Cerebellar nuclear complex (tissue), 1 donor: ENCODE measurements at regions not wholly inside any gene's neighbourhood (a gene's known extent, or its start where the extent isn't known, plus 50 kb on each side); places are given as distances from the start of the nearest gene placed in this dataset.
"Not testable (repeated sequence)": the region's sequence is repeated elsewhere in the genome, so short reads cannot be mapped to it uniquely, and the experiment has no call there.

Experiments
- DNase-seq, 2 experiments: peaks; one replicate each; lab custom pipeline; 2025; lab: John Stamatoyannopoulos, UW

DNA sequence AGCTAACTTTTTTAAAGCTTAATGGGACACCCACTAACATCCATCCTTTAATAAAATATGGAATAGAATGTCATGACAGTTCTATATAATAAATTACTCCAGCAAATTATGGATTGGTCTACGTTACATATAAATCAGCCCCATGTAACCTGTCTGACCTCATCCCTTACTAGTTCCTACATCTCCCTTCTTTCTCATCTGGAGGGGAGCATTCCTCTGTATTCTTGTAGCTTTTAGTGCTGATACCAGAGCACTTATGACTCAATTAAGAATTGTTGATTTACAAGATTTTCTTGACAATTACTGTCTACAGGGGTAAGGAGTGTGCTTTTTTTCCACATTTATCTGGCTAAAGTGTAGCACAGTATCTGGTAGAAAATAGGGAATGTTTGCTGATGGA is 523.7 kb downstream of the FAM181B start:
- DNase-seq = no peak

DNA sequence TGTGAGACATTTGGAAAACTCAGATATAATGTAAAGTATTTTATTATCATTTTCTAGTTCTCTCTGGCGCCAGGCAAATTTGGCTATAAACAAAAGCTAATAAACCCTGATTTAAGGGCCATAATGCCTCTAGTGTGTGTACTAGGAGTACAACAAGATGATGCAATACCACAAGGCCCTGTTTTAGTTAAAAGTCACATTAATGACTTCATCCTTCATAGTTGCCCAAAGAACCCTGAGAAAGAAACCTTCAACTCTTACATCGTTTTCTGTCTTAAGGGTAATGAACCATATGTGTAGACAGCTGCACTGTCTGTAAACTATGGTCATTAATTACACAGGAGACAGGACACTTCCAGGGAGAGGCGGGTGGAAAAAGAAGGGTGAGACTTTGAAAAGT is 538.4 kb downstream of the FAM181B start:
- DNase-seq = no peak

DNA sequence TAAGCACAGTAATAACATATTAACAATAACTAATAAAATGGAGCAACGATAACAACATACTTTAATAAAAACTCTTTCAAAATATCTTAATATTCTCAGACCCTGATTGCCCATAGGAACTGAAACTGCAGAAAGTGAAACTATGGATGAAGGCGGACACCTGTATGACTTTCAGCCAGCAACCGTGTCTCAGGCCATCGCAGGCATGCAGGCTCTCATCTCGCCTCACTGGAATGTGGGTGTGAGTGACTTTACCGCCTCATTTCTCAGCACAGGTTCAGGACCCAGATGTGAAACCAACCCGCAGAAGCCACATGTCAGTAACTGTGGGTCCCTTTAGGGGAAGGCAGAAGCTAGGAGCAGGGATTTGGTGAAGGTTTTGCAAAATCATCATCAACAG is 539.1 kb downstream of the FAM181B start:
- DNase-seq = no peak

DNA sequence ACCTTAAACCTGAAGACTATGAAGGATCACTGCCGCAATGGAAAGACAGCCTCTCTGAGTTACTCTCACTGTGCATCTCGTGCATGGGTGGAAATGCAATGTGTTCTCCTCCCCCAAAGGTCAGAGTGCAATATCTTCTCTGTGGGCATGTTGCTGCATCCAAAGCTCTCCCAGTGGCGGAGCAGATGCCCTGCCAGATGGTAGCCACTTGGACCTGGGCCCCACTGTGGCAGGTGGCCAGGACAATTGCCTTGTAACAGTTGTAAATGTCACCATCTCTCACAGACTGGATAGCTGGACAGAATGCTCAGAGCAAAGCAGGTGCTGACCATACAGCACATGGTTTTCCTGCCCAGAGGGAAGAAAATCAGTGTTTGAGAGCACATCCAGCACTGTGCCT is 542.0 kb downstream of the FAM181B start:
- peak; percentile 26 to 72 for DNase-seq

DNA sequence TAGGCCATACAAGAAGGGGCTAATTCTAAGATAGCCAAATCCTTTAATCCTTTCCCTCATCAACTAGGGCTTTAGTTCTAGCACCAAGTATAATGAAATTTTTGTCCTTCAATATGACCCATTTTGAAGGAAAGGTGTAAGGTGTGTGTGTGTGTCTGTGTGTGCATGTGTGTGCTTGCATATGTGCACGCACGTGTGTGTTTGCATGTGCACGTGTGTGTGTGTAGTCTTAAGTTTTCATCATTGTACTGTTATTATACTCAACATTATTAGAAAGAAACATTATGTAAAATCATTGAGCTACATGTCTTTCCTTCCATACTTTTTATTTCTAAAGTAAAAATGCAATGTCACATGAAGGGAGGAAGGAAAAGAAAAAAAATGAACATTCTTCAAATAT is 547.7 kb downstream of the FAM181B start:
- DNase-seq = no peak

DNA sequence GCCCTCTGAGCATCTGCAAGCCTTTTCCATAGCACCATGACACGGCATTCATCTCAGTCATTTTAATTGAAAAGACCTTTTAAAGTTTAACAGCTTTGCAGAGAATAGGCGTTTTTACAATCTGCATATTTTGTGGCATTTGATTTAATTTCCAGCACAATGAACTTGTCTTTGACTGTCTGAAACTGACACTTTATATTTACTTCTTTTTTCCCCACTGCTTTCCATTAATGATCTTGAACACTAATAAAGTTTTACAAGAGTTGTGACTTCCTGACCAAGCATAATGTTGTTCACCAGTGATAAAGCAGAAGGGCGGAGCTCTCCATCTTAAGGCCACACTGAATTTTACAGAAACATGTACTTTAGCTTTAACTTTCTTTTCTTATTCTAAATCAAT is 548.7 kb downstream of the FAM181B start:
- DNase-seq = no peak

DNA sequence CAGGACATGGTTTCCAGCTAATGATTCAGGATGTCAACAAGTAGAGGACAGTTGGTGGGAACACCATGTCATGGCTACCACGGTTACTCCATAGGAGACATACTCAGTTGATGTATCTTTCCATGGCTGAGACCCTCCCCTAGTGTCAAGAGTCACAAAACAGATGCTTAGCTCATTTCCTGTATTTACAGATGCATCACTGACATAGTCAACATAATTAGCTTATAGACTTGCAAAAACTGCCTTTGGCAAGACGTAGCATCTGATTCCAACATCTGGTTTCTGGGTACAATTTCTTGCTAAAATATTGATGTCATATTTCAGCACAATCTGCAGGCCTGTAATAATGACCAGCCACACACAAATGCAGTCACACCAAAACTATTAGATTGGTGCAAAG is 550.3 kb downstream of the FAM181B start:
- DNase-seq = no peak

DNA sequence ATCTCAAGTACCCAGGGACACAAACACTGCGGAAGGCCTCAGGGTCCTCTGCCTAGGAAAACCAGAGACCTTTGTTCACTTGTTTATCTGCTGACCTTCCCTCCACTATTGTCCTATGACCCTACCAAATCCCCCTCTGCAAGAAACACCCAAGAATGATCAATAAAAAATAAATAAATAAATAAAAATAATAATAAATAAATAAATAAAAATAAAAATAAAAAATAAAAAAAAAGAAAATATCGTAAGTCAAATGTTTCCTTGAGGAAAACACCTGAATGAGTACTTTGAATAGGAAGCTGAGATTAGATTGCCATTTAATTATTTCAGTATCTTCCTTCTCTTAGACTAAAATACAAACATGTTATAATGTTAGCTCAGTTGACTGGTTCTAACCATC is 551.0 kb downstream of the FAM181B start:
- DNase-seq = not testable (repeated sequence)

DNA sequence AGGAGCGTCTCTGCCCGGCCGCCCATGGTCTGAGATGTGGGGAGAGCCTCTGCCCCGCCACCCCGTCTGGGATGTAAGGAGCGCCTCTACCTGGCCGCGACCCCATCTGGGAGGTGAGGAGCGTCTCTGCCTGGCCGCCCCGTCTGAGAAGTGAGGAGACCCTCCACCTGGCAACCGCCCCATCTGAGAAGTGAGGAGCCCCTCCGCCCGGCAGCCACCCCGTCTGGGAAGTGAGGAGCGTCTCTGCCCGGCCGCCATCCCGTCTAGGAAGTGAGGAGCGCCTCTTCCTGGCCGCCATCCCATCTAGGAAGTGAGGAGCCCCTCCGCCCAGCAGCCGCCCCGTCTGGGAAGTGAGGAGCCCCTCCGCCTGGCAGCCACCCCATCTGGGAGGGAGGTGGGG is 551.9 kb downstream of the FAM181B start:
- DNase-seq = not testable (repeated sequence)

DNA sequence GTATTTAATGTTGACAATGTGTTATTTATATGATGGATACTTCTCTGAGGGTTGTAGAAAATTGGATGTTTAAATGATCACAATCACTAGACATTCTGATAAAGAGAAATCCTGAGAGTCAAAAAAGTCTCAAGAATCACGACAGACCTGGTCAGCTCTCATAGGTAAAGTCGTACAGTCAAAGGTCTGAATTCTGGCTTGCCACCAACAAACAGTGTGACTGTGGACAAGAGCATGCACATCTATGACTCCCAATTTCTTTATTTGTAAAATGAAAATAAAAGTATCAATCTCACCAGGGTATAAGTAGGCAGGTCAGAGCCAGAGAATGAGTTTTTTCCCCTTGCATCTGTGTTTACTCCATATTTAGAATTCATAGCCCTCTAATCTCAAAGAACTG is 556.7 kb downstream of the FAM181B start:
- no peak for DNase-seq

DNA sequence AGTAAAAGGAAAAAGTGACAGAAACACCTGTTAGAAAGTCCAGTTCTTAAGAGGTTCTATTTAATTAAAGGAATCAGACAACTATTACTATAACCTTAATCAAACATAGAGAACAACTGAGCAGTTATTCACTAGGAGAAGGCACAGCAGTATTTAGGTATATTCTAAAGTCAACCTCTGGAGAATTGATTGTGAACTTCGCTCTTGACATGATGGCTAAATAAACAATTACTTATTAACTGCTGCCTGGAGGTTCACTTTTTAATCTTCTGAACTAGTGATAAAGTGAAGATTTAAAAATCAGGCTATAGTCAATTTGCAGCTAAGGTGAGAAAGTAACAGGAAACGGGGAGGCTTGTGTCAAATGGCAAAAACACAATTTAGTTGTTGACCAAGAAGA is 557.3 kb downstream of the FAM181B start:
- DNase-seq = no peak

DNA sequence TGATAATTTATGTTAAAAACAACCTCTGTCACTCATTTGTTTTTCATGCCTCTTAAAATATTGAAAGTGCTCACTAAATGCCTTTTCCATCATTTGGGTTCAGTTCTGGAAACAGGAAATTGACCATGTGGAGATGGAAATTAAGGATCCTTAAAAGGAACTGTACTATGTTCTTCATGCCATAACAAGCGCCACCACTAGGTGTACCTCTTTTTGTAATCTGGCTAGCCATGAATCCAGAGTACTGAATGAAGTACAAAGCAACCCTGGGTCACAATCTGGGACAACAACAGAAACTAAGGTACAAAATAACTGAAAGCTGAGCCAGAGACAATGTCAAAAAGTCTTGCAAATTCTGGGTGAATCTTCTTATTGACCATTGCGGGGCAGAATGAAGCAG is 559.1 kb downstream of the FAM181B start:
- no peak for DNase-seq

DNA sequence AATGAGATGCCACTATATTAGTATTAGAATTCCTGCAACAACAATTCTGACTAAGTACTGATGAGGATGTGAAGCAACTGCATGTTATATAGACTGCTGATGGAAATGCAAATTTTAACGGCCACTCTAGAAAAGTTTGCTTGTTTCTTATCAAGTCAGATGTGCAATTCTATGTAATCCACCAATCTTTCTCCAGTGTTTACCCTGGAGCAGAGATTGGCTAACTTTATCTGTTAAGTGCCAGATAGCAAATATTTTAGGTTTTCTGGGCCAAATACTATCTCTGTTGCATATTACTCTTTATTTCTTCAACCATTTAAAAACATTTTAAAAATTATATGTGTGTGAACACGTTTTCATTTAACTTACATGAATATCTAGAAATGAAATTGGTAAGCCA is 586.9 kb downstream of the FAM181B start:
- DNase-seq = no peak

DNA sequence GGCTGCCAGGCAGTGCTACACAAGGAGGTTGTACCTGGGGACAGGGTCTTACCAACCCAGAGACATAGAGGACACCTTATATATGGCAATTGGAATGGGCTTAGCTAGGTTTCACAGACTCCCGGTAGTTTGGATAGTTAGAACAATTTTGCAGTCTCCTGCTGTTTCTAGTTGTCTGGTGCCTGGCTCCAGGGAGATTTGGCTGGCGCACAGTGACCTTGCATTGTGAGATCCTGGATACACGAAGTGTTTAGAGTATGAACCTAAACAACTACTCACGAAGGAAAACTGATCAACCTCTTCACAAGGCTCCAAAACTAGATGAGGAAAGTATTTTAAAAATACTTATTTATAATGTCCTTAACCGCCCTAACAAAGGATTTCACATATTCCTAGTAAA is 614.7 kb downstream of the FAM181B start:
- no peak for DNase-seq

DNA sequence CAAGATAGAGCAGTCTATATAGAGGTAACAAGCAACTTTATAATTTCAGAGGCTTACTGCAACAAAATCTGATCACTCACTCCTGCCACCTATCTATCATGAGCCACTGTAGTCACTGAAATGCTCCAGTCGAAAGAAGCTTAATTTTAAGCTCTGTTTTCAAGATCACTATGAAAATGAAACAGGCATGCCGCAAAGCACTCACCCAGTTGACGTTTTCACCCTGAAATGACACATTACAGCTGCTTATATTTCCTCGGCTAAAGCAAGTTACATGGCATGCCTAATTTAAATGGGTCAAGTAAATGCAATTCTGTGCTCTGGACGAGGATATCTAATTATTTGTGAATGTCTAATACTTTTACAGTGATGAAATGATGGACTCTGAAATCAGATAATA is 616.3 kb downstream of the FAM181B start:
- no peak for DNase-seq

DNA sequence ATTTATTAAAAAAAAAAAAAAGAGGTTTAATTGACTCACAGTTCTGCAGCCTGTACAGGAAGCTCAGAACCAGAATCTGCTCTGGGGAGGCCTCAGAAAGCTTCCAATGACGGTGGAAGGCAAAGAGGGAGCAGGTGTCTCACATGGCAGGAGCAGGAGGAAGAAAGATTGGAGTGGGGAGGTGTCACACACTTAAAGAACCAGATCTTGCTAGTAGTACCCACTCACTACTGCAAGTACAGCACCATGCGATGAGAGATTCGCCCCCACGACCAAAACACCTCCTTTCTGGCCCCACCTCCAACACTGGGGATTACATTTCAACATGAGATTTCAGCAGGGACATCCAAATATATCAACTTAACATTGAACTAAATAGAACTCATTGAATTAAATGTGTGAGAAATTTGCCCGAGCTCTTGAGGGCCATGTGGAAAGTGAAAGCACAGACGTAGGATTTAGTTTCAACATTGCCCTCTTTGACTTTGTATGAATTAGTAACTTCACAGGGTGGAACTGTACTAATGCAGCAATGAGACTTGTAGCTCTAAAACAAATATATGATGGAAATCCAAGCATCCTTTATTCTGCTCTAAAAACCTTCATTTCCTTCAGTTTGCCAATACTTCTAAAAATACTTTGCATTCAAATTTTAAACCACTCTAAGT is 628.2 kb downstream of the FAM181B start:
- no peak for DNase-seq

DNA sequence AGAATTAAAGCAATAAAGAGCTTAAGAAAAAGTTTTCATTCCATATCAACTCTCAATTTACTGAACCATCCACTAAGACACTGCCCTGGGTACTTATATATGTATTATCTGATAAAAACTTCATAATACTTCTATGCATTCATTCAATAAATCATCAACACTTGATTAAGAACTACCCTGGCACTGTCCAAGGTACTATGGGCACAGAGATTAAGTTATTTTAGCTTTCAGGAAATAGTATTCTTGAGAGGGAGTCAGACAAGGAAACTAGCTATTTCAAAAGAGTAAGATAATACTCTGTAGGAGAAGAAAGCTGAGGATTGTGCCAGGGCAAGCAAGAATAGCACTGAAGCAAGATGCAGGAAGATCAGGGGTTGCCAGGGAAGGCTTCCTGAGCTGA is 640.8 kb downstream of the FAM181B start:
- DNase-seq = no peak

DNA sequence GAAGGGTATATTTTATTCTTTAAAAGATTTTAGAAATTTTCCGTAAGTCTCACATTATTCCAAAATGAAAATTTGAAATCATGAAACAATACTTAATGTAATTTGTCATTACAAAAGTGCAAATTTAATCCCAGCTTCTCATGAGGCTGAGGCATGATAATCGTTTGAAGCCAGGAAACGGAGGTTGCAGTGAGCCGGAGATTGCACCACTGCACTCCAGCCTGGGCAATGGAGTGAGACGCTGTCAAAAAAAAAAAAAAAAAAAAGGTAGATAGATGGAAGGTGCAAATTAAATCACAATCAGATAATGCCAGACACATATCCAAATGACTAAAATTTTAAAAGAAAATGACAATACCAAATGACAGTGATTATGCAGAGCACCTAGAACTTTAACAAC is 644.2 kb downstream of the FAM181B start:
- DNase-seq = no peak

DNA sequence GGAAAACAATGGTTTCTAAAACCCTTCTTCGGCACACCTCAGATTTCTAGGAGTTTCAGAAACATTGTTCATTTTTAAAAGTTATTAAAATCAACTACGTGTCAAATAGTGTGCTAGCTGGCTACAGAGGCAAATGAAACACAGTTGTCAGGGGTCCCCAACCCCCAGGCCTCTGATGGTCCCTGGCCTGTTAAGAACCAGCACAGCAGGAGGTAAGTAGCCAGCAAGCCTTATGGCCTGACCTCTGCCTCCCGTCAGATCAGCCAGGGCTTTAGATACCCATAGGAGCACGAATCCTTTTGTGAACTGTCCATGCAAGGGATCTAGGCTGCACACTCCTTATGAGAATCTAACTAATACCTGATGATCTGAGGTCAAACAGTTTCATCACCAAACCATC is 648.2 kb downstream of the FAM181B start:
- no peak for DNase-seq

DNA sequence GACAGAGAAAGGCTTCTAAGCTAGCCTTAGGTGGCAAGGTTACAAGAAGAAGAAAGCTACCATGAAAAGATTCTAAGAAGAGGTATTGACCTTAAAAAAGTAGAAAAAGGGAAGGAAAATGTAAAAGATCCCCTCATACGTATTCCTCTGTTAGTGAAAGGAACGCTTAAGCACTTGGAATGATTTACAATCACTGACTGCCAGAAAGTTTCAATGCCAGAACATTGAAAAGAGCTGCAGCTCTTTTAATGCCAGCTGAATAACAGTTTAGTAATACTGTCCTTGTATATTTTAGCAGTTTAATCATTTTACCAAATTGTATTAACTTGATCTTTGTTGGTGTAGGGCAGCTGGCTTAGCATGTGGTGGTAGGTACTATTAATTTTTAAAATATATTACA is 650.7 kb downstream of the FAM181B start:
- no peak for DNase-seq

DNA sequence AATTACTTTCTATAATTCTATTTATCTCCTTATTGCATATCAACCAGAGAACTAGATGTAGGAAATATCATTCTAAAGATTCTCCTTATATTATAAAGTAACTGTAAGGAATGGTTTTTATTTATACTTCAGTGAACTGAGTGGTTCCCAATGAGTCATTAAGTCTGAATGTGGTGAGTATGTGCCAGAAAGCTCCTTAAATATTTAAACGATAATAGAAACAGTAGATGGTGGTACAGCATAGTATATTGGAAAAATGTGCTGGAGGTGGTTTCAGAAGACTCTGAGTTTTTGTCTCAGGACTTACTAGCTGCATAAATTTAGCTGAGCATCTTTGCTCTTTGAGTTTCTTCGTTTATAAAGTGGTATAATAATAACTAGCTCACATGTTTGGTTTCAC is 653.5 kb downstream of the FAM181B start:
- DNase-seq = no peak

DNA sequence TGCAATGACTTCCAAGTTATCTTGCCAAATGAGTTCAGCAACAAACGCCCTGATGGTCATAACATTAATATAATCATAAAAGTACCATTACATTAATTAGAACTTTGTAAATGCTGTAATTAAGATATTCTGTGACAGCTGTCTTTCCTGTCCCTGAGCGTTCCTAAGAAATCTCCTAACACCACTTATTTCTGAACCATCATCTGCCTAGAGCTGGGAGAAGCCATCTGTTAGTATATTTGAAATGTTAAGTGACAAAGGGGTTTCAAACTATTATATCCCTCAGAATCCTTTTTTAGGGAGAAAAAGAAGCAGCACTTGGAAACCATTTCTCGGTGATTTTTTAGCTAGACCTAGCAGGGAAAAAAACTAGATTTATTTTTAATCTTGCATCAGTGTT is 657.5 kb downstream of the FAM181B start:
- no peak for DNase-seq

DNA sequence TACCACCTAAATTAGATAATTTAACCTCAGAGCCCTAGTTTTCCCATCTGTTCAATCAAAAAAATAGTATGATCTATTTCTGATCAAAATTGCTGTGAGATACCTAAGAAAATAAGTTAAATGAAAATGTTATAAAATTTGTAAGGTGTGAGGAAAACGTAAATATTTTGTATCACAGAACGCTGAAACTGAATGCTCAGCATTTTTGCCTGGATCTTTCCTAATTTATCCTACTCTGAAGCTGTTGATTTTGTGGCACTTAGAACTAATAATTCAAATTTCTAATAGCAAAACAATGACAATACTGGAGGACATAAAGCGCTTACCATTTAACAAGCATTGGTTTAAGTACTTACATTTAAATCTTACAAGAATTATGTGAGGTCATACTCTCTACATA is 674.2 kb downstream of the FAM181B start:
- DNase-seq = no peak

DNA sequence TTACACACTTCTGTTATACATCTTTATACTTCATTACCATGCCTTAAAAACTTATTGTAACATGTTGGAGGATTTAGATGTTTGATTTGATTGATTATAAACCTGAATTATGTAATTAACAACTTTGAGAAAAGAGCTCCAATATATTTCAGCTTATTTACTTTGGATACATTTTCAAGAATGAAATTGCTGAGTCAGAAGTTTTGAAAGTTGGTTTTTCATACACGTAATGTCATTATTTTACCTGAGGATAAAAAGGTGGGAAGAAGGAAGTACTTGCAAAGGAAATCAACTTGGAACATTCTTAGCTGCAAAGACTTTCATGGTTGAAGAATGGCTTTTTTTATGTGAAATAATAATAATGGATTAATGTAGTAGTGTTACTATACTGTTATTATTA is 677.2 kb downstream of the FAM181B start:
- no peak for DNase-seq

DNA sequence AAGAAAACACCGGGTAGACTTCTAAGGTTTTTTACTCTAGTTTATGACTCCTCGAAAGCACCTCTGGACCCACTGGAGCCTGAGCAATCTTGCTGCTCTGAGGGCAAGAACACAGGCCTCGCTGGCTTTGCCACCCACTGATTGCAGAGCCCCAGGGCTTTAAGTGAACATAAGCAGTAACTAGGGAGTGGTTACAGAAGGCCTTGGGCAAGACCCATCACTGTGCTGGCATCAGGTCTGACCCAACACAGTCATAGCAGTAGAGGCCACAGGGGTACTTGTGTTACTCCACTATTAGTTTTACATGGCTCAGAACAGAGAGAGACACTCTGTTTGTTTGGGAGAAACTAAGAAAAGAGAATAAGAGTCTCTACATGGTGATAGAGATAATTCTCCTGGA is 684.5 kb downstream of the FAM181B start:
- DNase-seq = no peak
